ENCODE measurements at regions not wholly inside any gene's neighbourhood (a gene's known extent, or its start where the extent isn't known, plus 50 kb on each side); places are given as distances from the start of the nearest gene placed in this dataset.

DNA sequence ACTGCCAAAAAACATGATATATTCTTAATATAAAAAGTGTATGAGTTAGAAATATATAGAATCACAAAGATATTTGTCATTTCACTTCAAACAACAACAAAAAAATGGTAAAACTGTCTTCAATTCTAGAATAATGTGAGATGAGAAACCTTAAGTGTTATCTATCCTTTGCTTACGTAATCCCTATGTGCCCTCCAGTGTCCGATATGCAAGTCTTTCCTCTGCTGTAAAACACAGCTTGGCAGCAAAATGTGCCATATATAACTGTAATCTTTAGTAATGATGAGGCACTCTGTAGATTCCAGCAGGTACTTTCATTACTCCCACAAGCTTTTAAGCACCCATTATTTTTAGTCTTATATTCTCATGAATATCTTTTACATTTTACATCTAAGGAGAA lies 555.1 kb upstream of the FRG1 start:
- TF ChIP-seq, protein P1, sequence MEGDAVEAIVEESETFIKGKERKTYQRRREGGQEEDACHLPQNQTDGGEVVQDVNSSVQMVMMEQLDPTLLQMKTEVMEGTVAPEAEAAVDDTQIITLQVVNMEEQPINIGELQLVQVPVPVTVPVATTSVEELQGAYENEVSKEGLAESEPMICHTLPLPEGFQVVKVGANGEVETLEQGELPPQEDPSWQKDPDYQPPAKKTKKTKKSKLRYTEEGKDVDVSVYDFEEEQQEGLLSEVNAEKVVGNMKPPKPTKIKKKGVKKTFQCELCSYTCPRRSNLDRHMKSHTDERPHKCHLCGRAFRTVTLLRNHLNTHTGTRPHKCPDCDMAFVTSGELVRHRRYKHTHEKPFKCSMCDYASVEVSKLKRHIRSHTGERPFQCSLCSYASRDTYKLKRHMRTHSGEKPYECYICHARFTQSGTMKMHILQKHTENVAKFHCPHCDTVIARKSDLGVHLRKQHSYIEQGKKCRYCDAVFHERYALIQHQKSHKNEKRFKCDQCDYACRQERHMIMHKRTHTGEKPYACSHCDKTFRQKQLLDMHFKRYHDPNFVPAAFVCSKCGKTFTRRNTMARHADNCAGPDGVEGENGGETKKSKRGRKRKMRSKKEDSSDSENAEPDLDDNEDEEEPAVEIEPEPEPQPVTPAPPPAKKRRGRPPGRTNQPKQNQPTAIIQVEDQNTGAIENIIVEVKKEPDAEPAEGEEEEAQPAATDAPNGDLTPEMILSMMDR (IDR thresholded peaks at IDR 0.05 in 2 of 3, conservative IDR thresholded peaks at IDR 0.05 in 1 of 3; ENCODE audit: borderline replicate concordance in 1 of 3, insufficient read depth in 1 of 3, low read depth in 2 of 3, low read length in 2 of 3) = no peak
- TF ChIP-seq POLR2AphosphoS5 (IDR thresholded peaks at IDR 0.05; ENCODE audit: low read depth, low read length) = no peak
- TF ChIP-seq POLR2A (IDR thresholded peaks at IDR 0.05; ENCODE audit: borderline replicate concordance, extremely low read depth, insufficient read depth, insufficient read length) = no peak
- TF ChIP-seq EZH2 (IDR thresholded peaks at IDR 0.05) = no peak
